HG03565 (cell line): ENCODE measurements at regions not wholly inside any gene's neighbourhood (a gene's known extent, or its start where the extent isn't known, plus 50 kb on each side); places are given as distances from the start of the nearest gene placed in this dataset.
"Not testable (repeated sequence)": the region's sequence is repeated elsewhere in the genome, so short reads cannot be mapped to it uniquely, and the experiment has no call there.

Experiments
- ATAC-seq: cut with Tn5 transposase; IDR thresholded peaks from one replicate; pipeline ENCODE4 v1.9.1; 2021; ENCODE audit warnings: mild to moderate bottlenecking, moderate library complexity; ENCODE audit not compliant: unreplicated experiment

DNA sequence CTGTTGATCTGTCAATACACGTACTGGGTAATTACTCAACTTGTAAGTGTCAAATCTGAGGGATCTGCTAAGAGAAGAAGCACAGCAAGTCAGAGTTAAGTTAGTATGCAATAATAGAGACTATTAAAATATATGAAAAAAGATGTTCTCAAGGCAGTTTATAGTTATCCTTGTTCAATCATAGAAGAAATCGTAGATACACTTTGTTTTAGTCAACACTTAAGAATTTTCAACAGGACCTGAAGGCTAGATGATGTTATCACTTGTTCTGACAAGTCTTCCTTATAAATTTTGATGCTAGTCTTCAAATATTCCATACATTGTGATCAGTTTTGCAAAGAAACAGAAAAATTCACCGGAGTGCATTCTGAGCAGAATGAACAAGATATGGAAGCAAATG, 91.1 kb upstream of the KCNQ5 start:
- ATAC-seq = no peak

DNA sequence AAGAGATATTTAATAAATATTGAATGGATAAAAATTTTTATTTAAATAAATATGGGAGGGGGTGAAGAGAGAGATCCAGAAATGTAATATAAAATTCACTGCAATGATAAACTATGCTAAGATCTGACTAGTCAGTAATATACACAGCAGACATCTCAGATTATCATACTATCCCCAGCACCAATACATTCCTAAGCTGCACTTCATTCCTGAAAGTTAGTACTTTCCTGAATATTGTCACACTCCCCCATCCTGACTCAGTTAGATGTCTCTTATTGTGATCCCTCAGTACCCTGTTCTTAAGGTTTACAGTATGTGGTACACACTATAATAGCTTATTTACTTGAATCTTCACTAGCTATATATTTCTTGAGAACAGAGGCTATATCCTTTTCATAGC, 88.3 kb upstream of the KCNQ5 start:
- no peak for ATAC-seq

DNA sequence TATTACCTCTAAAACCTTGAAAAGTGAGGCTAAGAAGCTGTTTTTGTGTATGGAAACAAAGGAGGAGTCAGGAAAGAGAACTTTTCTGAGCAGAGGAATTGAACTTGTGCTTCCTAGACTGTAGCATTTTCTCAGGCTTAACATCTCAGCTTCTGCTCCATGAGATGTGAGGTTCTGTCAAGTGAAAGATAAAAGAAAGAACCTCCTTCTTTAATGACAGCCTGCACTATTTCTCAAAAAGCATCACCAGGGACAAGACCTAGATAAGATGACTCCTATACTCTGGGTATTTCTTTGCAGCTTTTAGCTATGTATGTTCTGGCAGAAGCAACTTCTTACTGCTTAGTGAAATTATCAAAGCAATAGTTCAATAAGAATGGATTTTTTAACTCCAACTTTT, 87.6 kb upstream of the KCNQ5 start:
- ATAC-seq = no peak

DNA sequence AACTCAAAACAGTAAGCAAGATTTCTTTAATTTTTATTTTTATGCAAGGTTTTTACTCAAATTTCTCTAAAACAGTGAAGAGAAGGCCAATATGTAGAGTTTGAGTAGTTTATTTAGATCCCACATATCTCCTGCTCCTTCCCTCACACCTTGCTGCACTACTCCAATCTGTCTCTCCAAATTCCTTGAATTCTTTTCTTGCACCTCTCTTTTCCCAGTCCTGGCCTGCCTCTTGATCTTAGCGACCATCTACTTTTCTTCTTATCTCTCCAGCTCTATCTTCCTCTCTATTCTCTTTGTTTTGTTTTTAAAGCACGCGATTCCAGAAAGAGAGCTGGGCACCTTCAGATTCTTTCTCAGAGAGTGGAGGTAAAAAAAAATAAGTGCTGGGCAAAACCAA, 86.7 kb upstream of the KCNQ5 start:
- ATAC-seq = no peak

DNA sequence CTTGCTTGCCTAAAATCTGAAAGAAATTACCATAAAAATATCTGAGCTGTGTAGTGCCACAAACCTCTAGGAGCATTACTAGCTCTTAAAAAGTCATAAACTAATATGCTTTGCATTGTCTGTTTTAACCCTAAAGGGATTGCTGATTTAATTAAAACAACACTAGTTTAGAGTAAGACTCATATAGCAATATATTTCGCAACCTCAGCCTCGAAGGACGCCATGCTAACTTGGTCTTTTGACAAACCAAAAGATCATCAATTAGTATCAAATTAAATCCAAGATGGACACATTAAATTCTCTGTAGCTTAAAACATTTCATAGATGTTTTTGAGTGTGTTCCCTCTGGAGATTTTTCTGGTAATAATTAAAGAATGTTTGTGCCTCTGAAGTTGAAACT, 74.8 kb upstream of the KCNQ5 start:
- no peak for ATAC-seq

DNA sequence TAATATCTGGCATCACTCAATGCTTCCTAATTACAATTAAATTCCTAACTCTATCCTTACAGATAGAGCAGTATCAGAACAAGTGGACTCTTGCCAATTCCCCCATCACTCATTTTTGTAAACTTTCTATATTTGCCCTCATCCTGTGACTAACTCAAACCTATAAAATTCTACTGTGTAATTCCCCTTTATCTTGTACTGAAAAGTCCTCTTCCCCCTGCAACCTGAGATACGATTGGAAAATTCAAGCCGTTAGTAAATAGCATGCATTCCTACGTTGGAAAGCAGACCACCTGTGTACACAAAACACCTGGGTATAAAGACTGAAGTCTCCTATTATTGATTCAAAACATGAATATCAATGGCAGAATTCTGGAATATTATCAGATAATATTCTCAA, 70.4 kb upstream of the KCNQ5 start:
- no peak for ATAC-seq

DNA sequence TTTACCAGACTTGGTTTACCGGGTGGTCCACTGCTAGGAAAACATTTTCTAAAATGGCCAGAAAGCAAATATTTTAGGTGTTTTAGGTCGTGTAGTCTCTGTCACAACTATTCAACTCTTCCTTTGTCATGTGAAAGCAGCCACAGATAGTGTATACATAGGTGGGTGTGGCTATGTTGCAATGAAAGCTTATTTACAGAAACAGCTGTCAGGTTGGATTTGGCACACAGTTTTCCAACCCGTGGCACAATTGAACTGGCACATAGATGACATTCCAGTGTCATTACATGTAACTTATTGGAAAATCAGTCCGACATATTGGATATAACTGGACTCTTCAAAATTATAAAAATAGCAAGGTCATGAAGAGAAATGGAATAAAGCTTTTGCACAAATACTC, 68.9 kb upstream of the KCNQ5 start:
- ATAC-seq = no peak

DNA sequence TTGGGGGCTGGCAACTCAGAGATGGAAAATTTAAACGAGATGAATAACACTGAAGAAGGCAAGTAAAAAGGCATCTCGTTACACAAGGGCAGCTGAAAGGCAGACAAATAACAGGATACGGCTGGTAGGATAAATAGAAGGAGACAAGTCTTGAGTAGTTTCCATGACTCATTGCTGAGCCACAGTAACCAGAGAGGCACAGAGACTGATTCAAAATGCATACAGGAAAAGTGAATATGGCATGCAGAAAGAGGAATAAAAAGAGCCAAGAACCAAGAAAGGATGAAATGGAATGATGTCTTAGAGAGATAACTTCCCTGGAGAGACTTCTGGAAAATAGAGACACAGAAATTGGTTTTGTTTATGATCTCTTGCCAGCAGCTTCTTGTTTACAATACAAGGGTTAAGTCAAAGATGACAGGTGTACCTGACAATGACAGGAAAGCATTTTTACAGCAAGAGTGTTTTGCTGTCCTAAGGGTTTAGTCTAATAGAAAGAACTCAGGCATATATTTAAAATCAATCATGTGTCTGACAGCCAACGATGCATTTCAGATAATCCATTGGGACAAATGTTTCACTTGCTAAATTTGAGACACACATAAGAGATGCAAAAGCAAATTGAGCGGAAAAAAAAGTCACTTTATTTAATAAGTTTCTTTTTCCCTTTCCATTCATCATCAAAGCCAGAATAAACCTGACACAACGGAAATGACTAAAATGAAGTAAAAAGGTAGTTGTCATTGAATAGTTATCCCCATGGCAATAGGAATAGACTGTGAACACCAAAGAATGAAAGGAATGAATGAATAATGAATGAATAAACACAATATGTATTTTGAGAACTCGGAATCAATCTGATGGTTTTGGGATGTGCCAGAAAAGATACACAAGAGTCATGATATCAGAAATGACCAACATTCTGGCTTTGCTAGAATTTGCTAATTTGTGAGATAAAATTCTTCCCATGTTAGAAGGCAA, 68.0 kb upstream of the KCNQ5 start:
- ATAC-seq = no peak

DNA sequence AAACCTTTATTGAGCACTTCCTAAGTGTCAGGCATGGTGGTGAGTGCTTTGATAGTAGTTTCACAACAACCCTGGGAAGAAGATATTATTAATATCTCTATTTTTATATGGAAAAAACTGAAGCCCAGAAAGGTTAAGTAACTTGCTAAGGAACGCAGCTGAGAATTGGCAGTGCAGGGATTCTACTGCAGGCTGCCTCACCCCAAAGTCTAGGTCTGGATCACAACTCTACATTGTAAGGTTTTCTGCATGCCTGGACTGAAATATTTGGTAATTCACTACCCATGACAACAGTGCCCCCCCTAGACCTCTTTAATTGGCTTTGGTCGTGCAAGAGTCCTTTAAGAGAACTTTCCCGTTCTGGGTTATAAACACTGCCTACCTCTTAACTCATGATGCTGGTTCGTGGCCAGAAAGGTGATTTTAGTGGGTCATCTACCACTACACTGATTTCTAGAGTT, 67.1 kb upstream of the KCNQ5 start:
- ATAC-seq = no peak

DNA sequence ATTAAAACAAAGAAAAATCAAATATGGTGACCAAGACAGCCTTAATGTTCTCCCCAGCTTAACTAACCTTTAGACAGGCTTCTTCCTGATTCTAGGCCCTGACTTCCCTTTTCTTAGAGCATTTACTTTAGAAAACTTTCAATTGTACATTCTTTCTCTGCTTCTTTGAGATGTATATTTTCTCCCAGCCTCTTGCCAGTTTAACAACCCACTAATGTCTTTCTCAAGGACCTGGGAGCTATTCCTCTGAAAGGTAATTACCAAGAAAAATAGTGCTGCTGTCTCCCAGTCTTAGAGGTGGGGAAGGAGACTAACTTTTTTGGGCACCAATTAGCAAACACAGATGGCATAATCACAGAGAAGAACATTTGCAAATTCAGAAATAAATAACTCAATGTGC, 62.8 kb upstream of the KCNQ5 start:
- ATAC-seq = no peak

DNA sequence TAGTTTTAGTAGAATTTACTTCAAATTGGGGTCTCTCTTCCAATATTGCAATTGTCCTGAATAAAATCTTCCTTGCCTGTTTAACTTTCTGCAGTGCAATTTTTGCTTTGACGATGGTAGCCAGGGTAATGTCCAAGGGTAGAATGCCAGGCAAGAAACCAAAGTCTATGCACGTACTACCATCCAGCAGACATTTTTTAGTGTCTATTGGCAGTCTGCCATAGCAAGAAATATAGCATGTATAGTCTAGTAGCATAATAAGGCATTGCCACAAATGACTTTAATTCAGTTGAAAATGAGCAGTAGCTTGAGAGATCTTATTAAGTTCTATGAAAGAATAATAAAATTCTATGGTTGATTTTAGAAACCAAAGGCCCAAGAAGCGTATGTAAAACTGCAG, 62.3 kb upstream of the KCNQ5 start:
- no peak for ATAC-seq

DNA sequence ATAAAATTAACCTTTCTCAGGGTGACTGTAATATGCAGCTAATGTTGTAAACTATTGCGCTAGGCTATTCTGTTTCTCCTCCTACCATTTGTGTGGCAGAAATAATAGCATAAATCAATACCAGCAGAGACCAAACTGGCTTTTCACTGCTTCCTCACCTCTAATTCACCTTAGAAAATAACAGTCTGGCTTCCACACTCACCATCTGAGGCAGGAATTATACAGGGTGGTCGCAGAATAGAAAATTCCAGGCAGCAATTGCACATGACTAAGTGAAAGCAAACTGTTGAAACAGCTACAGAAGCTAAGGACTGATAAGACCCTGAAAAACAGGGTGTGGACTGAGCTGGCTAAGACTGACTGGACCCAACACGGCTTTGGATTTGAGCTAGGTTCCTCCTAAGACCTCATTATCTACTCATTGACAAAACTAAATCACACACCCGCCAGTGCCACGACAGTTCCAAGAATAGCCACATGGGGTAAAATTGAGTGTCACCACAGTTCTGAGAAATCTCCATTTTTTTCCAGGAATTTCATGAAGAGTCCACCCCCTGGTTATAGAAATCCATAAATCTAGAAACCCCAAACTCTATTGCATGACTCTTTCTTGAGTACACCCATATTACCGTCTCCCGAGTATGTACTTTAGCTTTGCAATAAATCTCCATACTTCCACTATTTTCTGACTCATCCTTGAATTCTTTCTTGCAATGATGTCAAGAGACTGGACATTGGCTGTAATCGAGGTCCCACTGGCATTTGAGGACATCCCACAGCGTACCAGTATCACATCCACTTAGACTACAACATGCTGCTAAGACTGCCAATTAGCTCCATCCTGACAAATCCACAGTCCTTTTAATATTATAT, 60.9 kb upstream of the KCNQ5 start:
- ATAC-seq = no peak

DNA sequence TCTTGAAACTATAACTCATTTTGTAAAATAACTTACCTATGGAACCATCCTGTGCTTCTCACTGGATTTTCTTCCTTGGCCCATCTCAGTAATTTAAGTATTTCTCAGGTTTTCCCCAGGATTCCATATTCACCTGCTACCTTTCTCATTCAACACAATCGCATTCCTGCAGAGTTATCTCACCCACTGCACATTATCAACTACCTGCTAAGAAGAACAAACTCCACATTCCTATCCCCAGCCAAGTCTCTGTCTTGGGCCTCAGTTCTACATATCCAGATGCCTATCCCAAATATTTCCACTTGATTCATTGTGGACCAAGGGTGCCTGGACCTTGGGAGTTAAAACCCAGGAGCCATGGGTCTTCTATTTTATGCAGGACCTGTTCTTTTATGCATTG, 60.2 kb upstream of the KCNQ5 start:
- no peak for ATAC-seq

DNA sequence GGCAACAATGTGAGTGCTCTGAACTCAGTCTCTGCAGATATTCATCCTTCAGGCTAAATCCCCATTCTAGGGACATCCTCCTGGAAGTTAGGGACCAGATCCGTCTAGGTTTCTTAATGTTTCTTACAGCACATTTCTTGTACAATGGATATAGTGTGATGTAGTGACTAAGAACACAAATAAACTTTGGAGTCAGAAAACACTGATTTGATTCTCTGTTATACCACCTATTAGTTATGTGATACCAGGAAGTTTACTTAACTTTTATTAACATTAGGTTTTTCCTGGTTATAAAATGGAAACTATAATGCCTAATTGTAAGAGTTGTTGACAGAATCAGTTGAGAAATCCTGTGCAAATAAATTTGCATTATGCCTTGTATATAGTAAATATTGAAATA, 57.6 kb upstream of the KCNQ5 start:
- ATAC-seq = no peak

DNA sequence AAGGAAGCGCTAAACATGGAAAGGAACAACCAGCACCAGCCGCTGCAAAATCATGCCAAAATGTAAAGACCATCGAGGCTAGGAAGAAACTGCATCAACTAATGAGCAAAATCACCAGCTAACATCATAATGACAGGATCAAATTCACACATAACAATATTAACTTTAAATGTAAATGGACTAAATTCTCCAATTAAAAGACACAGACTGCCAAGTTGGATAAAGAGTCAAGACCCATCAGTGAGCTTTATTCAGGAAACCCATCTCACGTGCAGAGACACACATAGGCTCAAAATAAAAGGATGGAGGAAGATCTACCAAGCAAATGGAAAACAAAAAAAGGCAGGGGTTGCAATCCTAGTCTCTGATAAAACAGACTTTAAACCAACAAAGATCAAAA, 49.9 kb upstream of the KCNQ5 start:
- not testable (repeated sequence) for ATAC-seq
